Gastrocnemius medialis (tissue), 4 donors: ENCODE measurements at regions not wholly inside any gene's neighbourhood (a gene's known extent, or its start where the extent isn't known, plus 50 kb on each side); places are given as distances from the start of the nearest gene placed in this dataset.

Source experiments
- CTCF ChIP-seq, 5 experiments: fragments of 450-650 bp in 3 of 5; fragments of 200-600 bp in 2 of 5; sonication (generic) in 2 of 5; IDR thresholded peaks in 4 of 5; conservative IDR thresholded peaks in 1 of 5; 1 replicate in 4 of 5; 2 replicates in 1 of 5; pipeline ENCODE4 v1.5.1; 2016 to 2019; ENCODE audit warnings: antibody characterized with exemption in 5 of 5, mild to moderate bottlenecking in 3 of 5, moderate library complexity in 3 of 5
- POLR2A ChIP-seq, 2 donors: fragments of 450-650 bp; IDR thresholded peaks; one replicate each; pipeline ENCODE4 v1.6.1; 2017; ENCODE audit warnings: antibody characterized with exemption in 2 of 2, mild to moderate bottlenecking in 2 of 2, moderate library complexity in 2 of 2

- TF ChIP-seq CTCF (IDR thresholded peaks at IDR 0.05 in 4 of 5, conservative IDR thresholded peaks at IDR 0.05 in 1 of 5) (no peak), POLR2A (IDR thresholded peaks at IDR 0.05) (no peak)
Observed at GRCh38 chr1:37288900-37289299, 185.5 kb upstream of the ZC3H12A start.
